ENCODE measurements at regions not wholly inside any gene's neighbourhood (a gene's known extent, or its start where the extent isn't known, plus 50 kb on each side); places are given as distances from the start of the nearest gene placed in this dataset.
"Not testable (repeated sequence)": the region's sequence is repeated elsewhere in the genome, so short reads cannot be mapped to it uniquely, and the experiment has no call there.

DNA sequence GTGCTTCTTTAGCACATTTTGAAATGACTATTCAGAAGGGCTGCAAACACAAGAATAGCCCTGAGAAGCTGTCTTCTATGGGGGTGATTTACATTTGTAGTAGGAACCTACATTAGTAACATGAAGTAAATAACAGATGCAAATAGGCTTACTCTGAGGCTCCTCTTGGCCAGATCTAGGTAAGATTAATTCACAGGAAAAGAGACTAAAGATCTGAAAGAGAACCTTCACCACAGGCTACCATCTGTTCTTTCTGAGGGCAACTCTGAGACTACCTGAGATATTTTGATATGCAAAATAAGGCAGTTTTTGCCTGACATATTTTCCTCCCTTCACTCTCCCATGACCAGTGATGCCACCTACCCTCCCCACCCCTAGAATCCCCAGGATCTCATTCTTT is 1267.8 kb downstream of the PLA2G4A start:
- no peak for DNase-seq

DNA sequence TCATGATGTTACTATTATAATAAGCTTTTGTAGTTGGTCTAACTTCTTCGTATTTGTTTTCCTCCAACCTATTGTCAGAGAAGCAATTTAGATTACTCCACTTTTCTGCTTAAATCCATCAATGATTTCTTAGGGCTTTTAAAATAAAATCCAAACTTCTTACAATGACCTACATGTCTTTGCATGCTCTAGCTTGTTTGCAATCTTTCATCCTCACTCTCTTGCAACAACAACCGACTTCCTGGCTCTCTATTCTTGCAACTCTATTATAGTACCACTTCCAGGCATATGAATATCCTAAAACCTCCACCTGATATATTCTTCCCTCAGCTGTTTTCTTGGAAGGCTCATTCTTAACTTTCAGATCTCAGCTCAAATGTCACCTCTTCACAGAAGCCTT is 1288.7 kb downstream of the PLA2G4A start:
- DNase-seq: no peak

DNA sequence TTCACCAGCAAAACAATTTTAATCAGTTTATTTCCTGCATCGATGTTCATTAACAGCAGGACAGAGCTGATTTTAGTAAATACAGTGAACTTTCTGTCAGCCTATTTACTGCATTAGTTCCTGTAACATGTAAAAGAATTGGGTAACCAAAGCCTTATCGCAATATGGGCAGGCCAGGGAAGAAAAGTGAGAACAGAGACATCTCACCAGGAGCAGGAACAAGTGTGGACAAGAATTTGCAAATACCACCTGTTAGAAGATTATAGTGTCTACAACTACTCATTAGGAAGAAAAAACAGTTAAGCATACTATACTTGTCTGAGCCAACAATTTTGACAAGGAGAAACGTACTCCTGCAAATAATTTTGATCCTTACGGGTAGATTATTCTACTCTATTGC is 1293.9 kb downstream of the PLA2G4A start:
- DNase-seq: no peak

DNA sequence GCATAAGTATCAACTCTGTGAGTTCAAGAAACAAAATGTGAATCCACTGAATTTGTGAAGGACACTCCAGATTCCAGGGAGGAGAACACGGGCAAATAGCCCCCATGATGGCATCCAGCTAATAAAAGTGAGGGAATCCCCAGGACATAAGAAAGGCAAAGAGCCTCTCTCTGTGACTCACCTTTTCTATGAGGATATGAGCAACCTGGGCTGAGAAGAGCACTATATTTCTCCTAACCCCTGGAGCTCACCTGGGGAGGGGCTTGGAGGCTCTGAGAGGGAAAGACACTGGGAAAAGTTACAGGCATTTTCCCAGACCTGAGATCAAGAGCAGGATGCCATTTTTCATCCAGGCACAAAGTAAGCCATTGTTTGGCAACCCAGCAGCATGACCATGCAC is 1298.8 kb downstream of the PLA2G4A start:
- no peak for DNase-seq

DNA sequence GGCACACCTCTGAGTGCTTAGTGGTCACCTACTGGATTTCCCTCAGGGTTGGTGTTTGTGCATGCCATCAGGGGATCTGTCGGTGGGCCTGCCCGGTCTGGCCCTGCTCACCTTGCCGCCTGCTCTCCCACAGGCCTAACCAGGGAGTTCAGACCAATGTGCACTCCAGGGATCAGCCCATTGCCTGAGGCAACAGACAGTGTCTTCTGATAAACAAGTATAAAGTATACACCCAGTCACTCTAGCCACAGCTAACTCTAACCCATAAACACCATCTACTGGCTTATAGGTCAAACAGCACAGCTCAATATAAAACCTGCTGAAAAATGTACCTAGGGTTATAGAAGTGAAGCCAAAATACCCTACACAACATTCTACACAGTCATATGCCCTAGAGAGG is 1300.0 kb downstream of the PLA2G4A start:
- no peak for DNase-seq

DNA sequence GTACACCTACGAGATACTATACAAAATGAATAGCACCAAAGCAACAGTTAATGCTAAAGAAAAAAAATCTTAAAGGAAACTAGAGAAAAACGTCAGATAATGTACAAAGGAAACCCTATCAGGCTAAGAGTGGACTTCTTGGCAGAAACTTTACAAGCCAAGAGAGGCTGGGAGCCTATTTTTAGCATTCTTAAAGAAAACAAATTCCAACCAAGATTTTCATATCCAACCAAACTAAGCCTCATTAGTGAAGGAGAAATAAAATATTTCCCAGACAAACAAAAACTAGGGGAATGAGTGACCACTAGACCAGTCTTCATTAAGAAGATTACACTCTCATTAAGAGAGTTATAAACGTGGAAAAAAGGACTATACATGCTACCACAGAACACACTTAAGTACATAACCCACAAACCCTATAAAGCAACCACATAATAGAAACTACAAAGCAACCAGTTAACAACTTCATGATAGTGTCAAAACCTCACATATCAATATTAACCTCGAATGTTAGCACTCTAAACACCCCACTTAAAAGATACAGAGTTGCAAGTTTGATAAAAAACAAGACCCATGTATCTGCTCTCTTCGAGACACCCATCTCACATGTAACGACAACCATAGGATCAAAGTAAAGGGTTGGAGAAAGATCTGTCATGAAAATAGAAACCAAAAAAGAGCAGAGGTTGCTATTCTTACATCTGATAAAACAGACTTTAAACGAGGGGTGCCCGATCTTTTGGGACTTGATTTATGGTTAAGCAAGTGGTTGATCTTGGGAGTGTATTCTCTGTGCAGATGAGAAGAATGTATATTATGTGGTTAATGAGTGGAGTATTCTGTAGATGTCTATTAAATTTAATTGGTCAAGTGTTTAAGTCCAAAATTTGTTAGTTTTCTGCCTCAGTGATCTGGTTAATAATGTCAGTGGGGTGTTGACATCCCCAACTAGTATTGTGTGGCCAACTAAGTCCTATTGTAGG is 1301.4 kb downstream of the PLA2G4A start:
- DNase-seq: no peak

DNA sequence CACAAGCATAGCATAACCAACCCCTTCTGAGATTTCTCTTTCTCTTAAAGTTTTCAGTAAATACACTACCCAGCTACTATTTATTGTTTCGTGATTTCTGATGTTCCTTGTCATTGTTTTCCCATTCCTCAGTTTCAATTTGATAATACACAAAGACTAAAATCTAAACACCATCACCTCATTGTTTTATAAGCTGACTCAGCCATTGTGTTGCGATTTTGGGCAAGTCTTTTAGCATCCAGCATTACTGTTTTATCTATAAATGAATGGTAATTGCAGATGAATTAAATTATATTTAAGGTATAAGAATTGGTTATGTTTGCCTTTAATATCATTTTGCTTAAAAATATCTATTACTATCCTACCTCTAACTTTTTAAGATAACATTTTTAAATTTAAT is 1308.5 kb downstream of the PLA2G4A start:
- no peak for DNase-seq

DNA sequence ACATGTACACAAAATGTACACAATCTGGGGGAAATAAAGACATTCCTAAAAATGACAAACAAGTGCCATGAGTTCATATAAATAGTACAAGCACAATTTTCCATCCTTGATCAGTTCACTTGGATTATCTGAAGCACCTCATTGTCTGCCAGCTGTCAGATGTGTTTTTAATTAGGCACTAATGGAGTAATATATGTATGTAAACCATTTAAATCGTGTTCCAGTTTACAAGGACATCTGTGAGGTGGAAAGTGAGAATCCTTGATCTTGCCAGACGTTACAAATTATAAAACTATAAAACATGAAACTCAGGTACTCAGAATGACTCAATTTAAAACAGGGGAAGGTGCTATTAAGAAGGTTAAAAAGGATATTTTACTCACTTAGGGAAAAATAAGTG is 1312.2 kb downstream of the PLA2G4A start:
- DNase-seq: no peak

DNA sequence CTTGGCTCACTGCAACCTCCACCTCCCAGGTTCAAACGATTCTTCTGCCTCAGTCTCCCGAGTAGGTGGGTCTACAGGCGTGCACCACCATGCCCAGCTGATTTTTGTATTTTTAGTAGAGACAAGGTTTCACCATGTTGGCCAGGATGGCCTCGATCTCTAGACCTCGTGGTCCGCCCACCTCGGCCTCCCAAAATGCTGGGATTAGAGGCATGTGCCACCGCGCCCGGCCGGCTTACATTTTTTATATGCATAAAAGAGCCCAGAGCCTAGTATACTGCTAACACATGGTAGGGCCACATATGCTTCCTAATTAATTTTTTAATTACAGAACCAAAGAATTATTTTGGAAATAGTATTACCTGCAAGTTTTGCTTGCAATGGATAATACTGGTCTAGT is 1325.4 kb downstream of the PLA2G4A start:
- DNase-seq: no peak

DNA sequence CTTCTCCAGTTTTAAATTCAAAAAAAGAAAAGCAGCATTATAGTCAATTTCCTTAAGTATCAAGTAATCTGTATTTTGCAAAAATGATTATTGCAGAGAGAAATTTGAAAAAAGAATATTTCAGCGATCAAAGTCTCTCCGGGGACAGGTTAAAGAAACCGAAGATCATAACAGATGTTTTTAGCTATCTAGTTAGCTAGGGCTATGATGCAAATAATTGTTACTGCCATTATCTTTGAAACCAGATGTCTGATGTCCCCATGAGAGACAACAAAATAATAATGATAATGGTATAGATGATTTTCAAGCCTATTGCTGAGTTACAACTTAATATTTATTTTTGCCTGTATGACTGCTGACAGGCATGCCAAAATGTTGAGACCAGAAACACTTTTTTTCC is 1326.0 kb downstream of the PLA2G4A start:
- no peak for DNase-seq

DNA sequence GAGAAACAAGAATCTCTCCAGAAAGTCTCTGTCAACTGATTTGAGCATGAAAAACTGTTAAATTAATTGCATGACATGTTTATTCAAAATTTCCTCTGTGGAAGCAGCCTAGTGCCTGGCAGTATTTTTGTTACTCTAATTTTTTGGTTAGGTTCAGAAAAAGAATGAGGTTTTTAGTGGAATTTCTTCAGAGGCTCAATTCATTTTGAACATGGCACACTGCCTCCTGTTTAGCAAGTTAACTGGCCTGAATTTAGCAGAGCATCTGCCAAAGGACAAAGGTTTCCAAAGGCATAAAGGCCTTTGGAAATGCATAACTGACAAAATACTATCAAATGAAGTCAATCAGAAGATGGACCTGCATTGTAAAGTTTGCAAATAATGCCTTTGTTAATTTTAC is 1326.5 kb downstream of the PLA2G4A start:
- no peak for DNase-seq

DNA sequence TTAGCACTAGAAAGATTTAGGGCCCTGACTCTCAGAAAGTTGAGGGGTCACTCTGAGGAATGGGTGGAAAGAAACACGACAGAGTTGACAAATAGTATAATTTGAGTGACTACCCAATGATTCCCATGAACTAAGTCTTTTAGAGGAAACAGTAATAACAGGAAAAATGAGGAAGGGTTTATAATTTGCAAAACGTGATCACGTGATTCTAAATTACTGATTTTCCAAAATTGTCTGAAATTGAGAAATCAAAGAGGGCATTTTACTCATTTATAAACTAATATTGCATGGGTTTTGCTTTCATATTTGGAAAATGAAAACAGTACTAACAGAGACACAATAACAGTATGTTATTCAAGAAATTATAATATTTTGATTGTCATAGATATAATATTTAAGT is 1335.7 kb downstream of the PLA2G4A start:
- DNase-seq: no peak

DNA sequence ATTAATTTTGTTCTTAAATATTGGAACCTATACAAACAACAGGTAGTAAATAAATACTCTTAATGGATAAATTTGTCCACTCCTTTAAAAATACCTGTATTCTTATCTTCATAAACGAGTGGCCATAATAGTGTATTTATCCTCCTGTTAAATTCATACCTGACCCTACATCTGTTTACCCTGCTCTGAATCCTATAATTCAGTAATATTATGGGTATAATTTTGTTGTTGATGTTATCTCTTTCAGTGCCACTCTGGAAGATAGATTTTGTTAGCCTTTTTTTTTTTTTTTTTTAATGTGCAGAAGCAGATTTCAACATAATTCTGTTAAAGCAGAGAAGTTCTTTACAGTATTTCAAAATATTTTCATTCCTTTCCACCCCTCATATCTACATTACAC is 1337.9 kb downstream of the PLA2G4A start:
- DNase-seq: no peak

DNA sequence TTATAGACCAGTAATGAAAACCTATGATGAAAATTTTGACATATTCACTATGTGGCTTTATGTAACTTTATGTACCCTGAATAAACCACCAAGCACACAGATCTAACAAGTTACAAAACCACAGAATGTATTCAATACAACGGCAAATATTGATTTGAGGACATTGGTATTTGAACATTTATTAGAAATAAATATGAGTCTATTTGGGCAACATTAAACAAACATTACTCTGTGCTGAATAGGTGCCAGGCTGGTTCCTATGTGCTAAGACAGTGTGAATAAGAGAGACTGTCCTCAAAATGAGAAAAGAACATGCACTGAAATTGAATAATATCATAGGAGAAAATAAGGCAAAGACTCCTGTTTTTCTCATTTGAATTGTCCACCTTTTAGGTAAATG is 1341.2 kb downstream of the PLA2G4A start:
- DNase-seq: no peak

DNA sequence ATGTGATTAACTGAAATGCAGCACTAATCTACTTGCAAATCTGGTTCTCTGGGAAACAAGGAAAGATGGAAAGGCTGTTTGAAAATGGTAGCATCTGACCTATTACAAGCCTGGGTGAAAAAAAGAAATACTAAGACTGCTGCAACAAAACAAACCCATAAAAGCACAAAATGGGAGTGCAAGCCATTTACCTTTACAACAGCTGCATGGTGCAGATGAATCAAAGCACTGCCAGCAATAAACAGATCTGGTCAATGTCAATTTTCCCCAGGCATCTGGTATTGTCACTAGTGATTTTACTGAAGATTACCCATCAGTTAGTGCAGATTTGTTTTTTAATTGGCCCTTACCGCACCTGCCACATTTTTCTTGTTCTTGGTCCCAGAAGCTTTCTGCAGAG is 1341.7 kb downstream of the PLA2G4A start:
- peak; percentile 98 for DNase-seq

DNA sequence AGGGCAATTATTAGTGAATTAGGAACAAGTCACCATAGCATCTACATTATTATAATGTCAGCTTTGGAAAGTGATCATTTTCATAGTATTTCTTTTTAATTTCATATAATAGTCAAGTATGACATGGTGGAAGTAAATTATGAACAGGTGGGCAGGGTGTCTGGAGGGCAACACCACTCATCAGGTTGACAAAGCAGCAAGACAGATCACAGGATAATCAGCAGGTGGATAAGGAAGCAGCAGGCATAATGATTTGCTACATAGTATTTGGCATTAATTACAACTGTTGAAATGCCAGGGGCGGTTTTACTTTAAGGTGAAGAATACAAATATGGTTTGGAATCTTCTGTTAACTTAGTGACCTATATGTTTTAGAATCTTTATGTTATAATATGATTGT is 1342.2 kb downstream of the PLA2G4A start:
- DNase-seq: peak; percentile 98

DNA sequence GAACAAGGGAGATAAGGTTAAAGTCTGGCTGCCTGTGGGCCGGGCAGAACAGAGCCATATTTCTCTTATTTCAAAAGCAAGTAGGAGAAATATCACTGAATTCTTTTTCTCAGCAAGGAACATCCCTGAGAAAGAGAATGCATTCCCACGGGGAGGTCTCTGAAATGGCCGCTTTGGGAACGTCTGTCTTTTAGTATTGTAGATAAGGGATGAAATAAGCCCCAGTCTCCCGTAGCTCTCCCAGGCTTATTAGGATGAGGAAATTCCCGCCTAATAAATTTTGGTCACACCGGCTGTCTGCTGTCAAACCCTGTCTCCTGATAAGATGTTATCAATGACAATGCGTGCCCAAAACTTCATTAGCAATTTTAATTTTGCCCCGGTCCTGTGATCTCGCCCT is 1353.3 kb downstream of the PLA2G4A start:
- DNase-seq: not testable (repeated sequence)

DNA sequence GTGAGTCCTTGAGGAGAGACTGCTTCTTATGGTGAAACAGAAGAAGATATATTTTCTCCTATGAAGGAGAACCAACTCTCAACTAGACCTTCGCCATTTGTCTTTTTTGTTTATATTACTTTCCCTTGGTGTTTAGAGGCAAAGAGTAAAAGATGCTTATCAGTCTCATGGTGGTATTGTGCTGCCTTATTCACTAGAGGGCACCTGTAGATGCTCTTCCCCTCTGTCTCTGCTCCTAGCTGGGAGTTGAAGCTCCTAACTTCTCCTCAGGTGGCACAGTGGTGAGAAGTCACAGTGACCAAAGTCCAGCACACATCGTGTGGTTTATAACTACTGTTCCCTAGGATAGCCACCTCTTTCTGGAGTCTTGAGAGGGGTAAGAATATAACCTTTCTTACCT is 1359.6 kb downstream of the PLA2G4A start:
- DNase-seq: no peak

DNA sequence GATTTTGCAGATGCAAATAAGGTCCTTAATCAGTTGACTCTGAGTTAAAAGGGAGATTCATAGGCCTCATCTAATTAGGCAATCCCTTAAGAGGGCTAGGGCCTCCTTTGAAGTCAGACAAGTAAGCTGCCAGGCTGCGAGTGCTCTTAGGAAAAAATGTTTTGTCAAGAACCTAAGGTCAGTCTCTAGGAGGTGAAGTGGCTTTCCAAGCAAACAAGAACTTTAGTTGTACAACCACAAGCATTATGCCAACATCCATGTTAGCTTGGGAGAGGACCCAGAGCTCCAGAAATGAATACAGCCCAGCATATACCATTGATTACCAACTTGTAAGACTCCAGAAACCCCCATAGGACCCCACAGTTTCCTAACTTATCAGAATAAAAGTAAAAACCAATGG is 1366.2 kb downstream of the PLA2G4A start:
- DNase-seq: no peak

DNA sequence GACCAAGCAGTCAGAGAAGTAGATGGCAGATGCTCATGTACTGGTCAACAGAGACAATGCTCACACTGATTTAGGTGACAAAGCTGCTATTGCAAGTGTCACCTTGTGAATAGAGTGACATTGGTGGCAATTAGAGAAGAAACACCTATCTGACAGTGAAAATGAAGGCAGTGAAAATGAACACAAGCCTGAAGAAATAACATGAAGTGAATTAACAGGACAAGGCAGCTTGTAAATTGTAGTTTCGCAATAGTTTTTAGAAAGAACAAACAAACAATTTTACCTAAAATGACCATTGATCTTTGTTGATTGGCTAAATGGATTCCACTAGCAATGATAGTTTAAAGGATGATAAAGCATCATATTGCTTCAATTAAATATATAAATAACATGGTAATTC is 1389.5 kb downstream of the PLA2G4A start:
- no peak for DNase-seq

DNA sequence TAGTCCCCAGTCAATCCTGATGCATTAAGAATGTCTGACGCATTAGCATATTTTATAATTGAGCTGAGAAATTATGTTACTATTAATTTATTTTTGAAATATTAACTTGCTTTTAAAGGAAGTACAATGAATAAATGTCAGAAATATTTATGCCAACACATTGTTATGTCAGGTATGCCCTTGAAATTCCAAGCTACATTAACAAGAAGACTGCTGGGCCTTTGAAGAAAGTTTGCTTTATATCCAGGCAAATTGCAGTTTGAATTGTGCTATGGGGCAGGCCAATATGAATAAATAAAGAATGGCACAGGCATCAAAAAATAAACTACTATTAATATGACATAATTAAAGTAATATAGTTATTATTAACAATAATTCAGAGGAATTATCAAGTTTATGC is 1391.3 kb downstream of the PLA2G4A start:
- no peak for DNase-seq

DNA sequence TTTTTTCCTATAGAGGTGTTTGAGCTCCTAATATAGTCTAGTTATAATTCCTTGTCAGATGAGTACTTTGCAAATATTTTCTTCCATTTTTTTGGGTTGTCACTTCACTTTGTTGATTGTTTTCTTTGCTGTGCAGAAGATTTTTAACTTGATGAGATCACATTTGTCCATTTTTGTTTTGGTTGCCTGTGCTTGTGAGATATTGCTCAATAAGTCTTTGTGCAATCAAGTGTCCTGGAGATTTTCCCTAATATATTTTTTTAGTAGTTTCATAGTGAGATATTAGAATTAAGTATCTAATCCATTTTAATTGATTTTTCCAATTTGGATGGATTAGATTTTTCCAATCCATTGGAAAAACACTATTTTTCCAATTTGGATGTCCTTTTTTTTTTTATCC is 1395.5 kb downstream of the PLA2G4A start:
- no peak for DNase-seq

DNA sequence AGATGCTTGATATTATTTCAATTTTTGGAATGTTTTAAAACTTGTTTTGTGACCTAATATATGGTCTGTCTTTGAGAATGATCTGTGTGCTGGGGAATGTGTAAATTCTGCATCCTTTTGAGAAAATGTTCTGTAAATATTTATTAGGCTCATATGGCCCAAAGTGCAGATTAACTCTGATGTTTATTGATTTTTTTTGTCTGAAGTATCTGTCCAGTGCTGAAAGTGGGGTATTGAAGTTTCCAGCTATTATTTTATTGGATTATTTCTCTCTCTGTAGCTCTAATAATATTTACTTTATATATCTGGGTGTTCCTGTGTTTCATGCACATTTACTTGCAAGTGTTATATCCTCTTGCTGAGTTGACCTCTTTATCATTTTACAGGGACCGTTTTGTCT is 1397.2 kb downstream of the PLA2G4A start:
- no peak for DNase-seq

DNA sequence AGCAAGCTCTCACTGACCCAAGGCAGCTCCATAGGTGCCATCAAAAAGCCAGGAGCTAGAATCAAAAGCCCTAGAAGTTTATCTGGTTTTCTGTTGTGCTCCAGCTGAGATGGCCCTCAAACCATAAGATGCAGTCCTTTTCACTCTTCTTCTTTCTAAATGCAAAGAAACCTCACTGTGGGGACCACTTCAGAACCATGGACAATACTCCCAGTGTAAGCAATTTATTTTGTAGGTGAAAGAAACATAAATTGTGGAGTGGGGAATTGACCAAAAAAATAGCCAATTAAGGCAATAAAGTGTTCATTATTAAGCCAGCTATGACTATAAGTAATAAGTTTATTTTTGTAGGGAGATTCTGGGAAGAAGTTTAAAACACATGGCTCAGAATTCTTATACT is 1399.9 kb downstream of the PLA2G4A start:
- no peak for DNase-seq

All from NCI-H2081 treated with DMSO at 0.1 percent for 48 hours (cell line).